IMR-90 (cell line): ENCODE measurements at regions not wholly inside any gene's neighbourhood (a gene's known extent, or its start where the extent isn't known, plus 50 kb on each side); places are given as distances from the start of the nearest gene placed in this dataset.

Experiments
- ATAC-seq: fragments of 200-7000 bp; cut with Tn5 transposase; 2 replicates; pipeline ENCODE4 v1.9.1; 2020; ENCODE audit warnings: low read depth, mild to moderate bottlenecking, moderate library complexity
- BruUV-seq: library from RNA; stranded (reverse); fragments of 400-500 nt; replicated peaks from 2 replicates; lab custom pipeline; 2021; lab: Mats Ljungman, UMichigan
- CTCF ChIA-PET: fragments of 300-600 bp; formaldehyde crosslinking; extraction: SDS; loops from one replicate; lab custom pipeline; 2021; ENCODE audit warnings: antibody characterized with exemption; lab: Yijun Ruan, JAX
- POLR2A ChIA-PET: fragments of 300-600 bp; sonication (Branson Sonifier 250); formaldehyde crosslinking; loops from one replicate; lab custom pipeline; 2022; ENCODE audit warnings: antibody characterized with exemption; ENCODE audit not compliant: unreplicated experiment; lab: Charles Lee
- DNase-seq: peaks from one replicate; pipeline ENCODE4 v3.0.0; 2013
- H2AFZ ChIP-seq: replicated peaks from 2 replicates; pipeline ENCODE3; 2013; ENCODE audit warnings: low read length, mild to moderate bottlenecking; ENCODE audit not compliant: poor library complexity
- H2AK5ac ChIP-seq: 2 replicates; pipeline ENCODE4 v1.6.1; 2013; ENCODE audit warnings: low read depth, low read length, inconsistent platforms
- H2AK9ac ChIP-seq: replicated peaks from 2 replicates; pipeline ENCODE3; 2013; ENCODE audit warnings: mild to moderate bottlenecking, low read depth, low read length, moderate library complexity; ENCODE audit not compliant: poor library complexity
- H2BK120ac ChIP-seq: 2 replicates; pipeline ENCODE4 v1.6.1; 2013; ENCODE audit warnings: low read depth, low read length, inconsistent platforms
- H2BK15ac ChIP-seq: 3 replicates; pipeline ENCODE4 v1.6.1; 2013; ENCODE audit warnings: low read depth, low read length, inconsistent platforms
- H2BK20ac ChIP-seq: 2 replicates; pipeline ENCODE4 v1.6.1; 2013; ENCODE audit warnings: low read depth, mild to moderate bottlenecking, inconsistent platforms, low read length, moderate library complexity
- H2BK5ac ChIP-seq: 2 replicates; pipeline ENCODE4 v1.6.1; 2013; ENCODE audit warnings: mild to moderate bottlenecking, low read depth, low read length, inconsistent platforms; ENCODE audit not compliant: poor library complexity, severe bottlenecking
- H3K14ac ChIP-seq: replicated peaks from 2 replicates; pipeline ENCODE4 v1.6.1; 2013; ENCODE audit warnings: low read depth, low read length, inconsistent platforms
- H3K18ac ChIP-seq: 2 replicates; pipeline ENCODE4 v1.6.1; 2013; ENCODE audit warnings: low read depth, low read length, control low read depth
- H3K23ac ChIP-seq: 2 replicates; pipeline ENCODE4 v1.6.1; 2013; ENCODE audit warnings: low read depth, low read length, inconsistent platforms
- H3K27ac ChIP-seq: 2 replicates; pipeline ENCODE4 v1.5.1; 2013; ENCODE audit warnings: mild to moderate bottlenecking, control low read depth, low read length; ENCODE audit not compliant: insufficient read depth
- H3K27me3 ChIP-seq: 2 replicates; pipeline ENCODE4 v1.6.1; 2013; ENCODE audit warnings: low read length; ENCODE audit not compliant: control insufficient read depth, insufficient read depth
- H3K36me3 ChIP-seq: 2 replicates; pipeline ENCODE4 v1.6.1; 2013; ENCODE audit warnings: low read length, mixed read lengths; ENCODE audit not compliant: control insufficient read depth, insufficient read depth
- H3K4ac ChIP-seq: 2 replicates; pipeline ENCODE4 v1.6.1; 2013; ENCODE audit warnings: low read depth, low read length, inconsistent platforms
- H3K4me1 ChIP-seq: 2 replicates; pipeline ENCODE4 v1.6.1; 2013; ENCODE audit warnings: low read length, mixed read lengths; ENCODE audit not compliant: control insufficient read depth, insufficient read depth
- H3K4me2 ChIP-seq: 2 replicates; pipeline ENCODE4 v1.6.1; 2013; ENCODE audit warnings: low read depth, mild to moderate bottlenecking, control low read depth, low read length, moderate library complexity
- H3K4me3 ChIP-seq: 2 replicates; pipeline ENCODE4 v1.5.1; 2013; ENCODE audit warnings: low read depth, mild to moderate bottlenecking, control low read depth, low read length, moderate library complexity; ENCODE audit not compliant: insufficient read depth
- H3K56ac ChIP-seq: 2 replicates; pipeline ENCODE4 v1.6.1; 2013; ENCODE audit warnings: low read length, inconsistent platforms; ENCODE audit not compliant: insufficient read depth; ENCODE audit errors: extremely low read depth
- H3K79me1 ChIP-seq, 2 experiments: 2 replicates each; pipeline ENCODE4 v1.6.1; 2013; ENCODE audit warnings: low read length in 2 of 2, inconsistent platforms in 1 of 2, low read depth in 1 of 2
- H3K9ac ChIP-seq: 2 replicates; pipeline ENCODE4 v1.6.1; 2013; ENCODE audit warnings: low read depth, low read length, control low read depth
- H3K9me1 ChIP-seq: 2 replicates; pipeline ENCODE4 v1.6.1; 2013; ENCODE audit warnings: low read length, inconsistent platforms; ENCODE audit not compliant: insufficient read depth
- H3K9me3 ChIP-seq: 2 replicates; pipeline ENCODE4 v1.6.1; 2013; ENCODE audit warnings: low read length; ENCODE audit not compliant: control insufficient read depth, insufficient read depth
- H4K20me1 ChIP-seq: 2 replicates; pipeline ENCODE4 v1.6.1; 2013; ENCODE audit warnings: low read length, inconsistent platforms; ENCODE audit not compliant: insufficient read depth
- H4K5ac ChIP-seq: 2 replicates; pipeline ENCODE4 v1.6.1; 2013; ENCODE audit warnings: mild to moderate bottlenecking, low read depth, low read length, control low read depth
- H4K8ac ChIP-seq, 2 experiments: 2 replicates each; pipeline ENCODE4 v1.6.1; 2013; ENCODE audit warnings: low read depth in 2 of 2, low read length in 2 of 2, control low read depth in 1 of 2, inconsistent platforms in 1 of 2
- H4K91ac ChIP-seq: 2 replicates; pipeline ENCODE4 v1.6.1; 2013; ENCODE audit warnings: low read depth, low read length, inconsistent platforms; ENCODE audit not compliant: insufficient read depth
- BHLHE40 ChIP-seq: fragments of 150-350 bp; IDR thresholded peaks from 2 replicates; pipeline ENCODE4 v1.6.1; 2016; ENCODE audit warnings: mild to moderate bottlenecking, low read depth, low read length
- CEBPB ChIP-seq: IDR thresholded peaks from 2 replicates; pipeline ENCODE4 v1.6.1; 2012; ENCODE audit warnings: low read depth, low read length, improper control_type of control experiment
- FOS ChIP-seq: fragments of 150-350 bp; IDR thresholded peaks from 2 replicates; pipeline ENCODE4 v1.6.1; 2016; ENCODE audit warnings: low read depth, low read length
- MAFK ChIP-seq: IDR thresholded peaks from 2 replicates; pipeline ENCODE4 v1.6.1; 2012; ENCODE audit warnings: low read depth, low read length, improper control_type of control experiment
- MAZ ChIP-seq: IDR thresholded peaks from 2 replicates; pipeline ENCODE4 v1.6.1; 2012; ENCODE audit warnings: low read depth, mild to moderate bottlenecking, low read length, improper control_type of control experiment, moderate library complexity, borderline replicate concordance
- MXI1 ChIP-seq: IDR thresholded peaks from 2 replicates; pipeline ENCODE4 v1.6.1; 2012; ENCODE audit warnings: low read depth, mild to moderate bottlenecking, low read length, moderate library complexity, borderline replicate concordance
- NFE2L2 ChIP-seq: fragments of 150-350 bp; IDR thresholded peaks from 2 replicates; pipeline ENCODE4 v1.6.1; 2016; ENCODE audit warnings: low read depth, mild to moderate bottlenecking, low read length
- POLR2A ChIP-seq: IDR thresholded peaks from 2 replicates; pipeline ENCODE4 v1.6.1; 2012; ENCODE audit warnings: mild to moderate bottlenecking, low read depth, low read length
- RCOR1 ChIP-seq: IDR thresholded peaks from 2 replicates; pipeline ENCODE4 v1.6.1; 2012; ENCODE audit warnings: mild to moderate bottlenecking, low read length, improper control_type of control experiment; ENCODE audit not compliant: insufficient replicate concordance
- RFX5 ChIP-seq: IDR thresholded peaks from 2 replicates; pipeline ENCODE4 v1.8.0; 2012; ENCODE audit warnings: low read depth, mild to moderate bottlenecking, low read length, moderate library complexity
- SMC3 ChIP-seq: fragments of 150-350 bp; IDR thresholded peaks from 2 replicates; pipeline ENCODE4 v1.6.1; 2016; ENCODE audit warnings: low read depth, mild to moderate bottlenecking, antibody characterized with exemption, low read length, moderate library complexity
- dilution Hi-C: fragments of 300-500 bp; cut with HindIII; formaldehyde crosslinking; loops from one replicate; pipeline ENCODE4 v1.14.3; 2018; ENCODE audit warnings: low sequenced_read_pairs; ENCODE audit not compliant: unreplicated experiment
- in situ Hi-C: fragments of 300-500 bp; cut with MboI; formaldehyde crosslinking; loops from 3 replicates; pipeline ENCODE4 v1.14.3; 2019; ENCODE audit warnings: low sequenced_read_pairs, inconsistent platforms, mixed read lengths
- intact Hi-C: fragments of 100-400 bp; cut with micrococcal nuclease; formaldehyde crosslinking; loops from 2 replicates; pipeline ENCODE4 v1.10.0; 2022
- TF ChIP-seq, protein P1 (sequence below): conservative IDR thresholded peaks from 2 replicates; pipeline ENCODE4 v1.5.1; 2012; ENCODE audit warnings: mild to moderate bottlenecking, low read depth, low read length, improper control_type of control experiment

DNA sequence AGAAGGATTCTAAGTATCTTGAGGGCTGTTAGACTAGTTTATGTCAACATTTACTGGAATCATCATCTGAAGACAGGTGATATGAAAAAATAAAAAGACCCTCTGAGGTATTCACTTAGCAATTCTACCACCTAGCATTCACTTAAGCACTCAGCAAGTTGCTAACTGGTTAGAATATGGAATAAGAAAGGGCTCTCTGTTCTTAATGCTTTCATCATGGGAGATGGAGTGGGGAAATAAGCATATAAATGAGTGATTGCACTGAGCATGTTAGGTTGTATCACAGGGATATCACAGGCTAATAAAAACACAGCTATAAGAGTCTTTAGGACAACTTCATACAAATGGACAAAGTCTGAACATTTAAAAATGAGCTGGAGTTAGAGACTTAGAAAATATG is 1238.8 kb downstream of the CDH11 start:
- H3K14ac ChIP-seq: no peak overlapping the region
- H3K56ac ChIP-seq: no peak overlapping the region
- H3K27me3 ChIP-seq: no peaks in the 10 kb centered on the region
- H2AFZ ChIP-seq: no peak overlapping the region
- dilution Hi-C loops: no loop called here
- H2BK5ac ChIP-seq: no peak overlapping the region
- ChIA-PET POLR2A (no interaction called here), CTCF (no interaction called here)
- H3K36me3 ChIP-seq: no peaks in the 10 kb centered on the region
- no peak overlapping the region for H4K5ac ChIP-seq
- no peak overlapping the region for H2BK120ac ChIP-seq
- no peaks in the 10 kb centered on the region for H4K20me1 ChIP-seq
- no peak overlapping the region for H4K91ac ChIP-seq
- no peak overlapping the region for H3K23ac ChIP-seq
- DNase-seq: no peak
- in situ Hi-C loops: no loop called here
- H3K18ac ChIP-seq: no peak overlapping the region
- H3K27ac ChIP-seq: no peak overlapping the region
- no peaks in the 10 kb centered on the region for H3K79me1 ChIP-seq
- H4K8ac ChIP-seq: no peak overlapping the region
- ATAC-seq: no peak
- no peaks in the 10 kb centered on the region for H3K9me1 ChIP-seq
- no peak overlapping the region for H2BK20ac ChIP-seq
- H2AK5ac ChIP-seq: no peak overlapping the region
- no peaks in the 10 kb centered on the region for H3K4me1 ChIP-seq
- H3K4me3 ChIP-seq: no peak overlapping the region
- no TSS peak for BruUV-seq
- H3K9me3 ChIP-seq: 0 out of 2 replicates have a peak, but pooled peaks cover 2% of the 10 kb centered on the region
- no peak overlapping the region for H3K4me2 ChIP-seq
- intact Hi-C loops: no loop called here
- no peak overlapping the region for H3K9ac ChIP-seq
- no peak for TF ChIP-seq CEBPB
- no peak for TF ChIP-seq RFX5
- no peak for TF ChIP-seq RCOR1
- TF ChIP-seq MAZ: no peak
- no peak for TF ChIP-seq NFE2L2
- no peak for TF ChIP-seq POLR2A
- TF ChIP-seq, protein P1, sequence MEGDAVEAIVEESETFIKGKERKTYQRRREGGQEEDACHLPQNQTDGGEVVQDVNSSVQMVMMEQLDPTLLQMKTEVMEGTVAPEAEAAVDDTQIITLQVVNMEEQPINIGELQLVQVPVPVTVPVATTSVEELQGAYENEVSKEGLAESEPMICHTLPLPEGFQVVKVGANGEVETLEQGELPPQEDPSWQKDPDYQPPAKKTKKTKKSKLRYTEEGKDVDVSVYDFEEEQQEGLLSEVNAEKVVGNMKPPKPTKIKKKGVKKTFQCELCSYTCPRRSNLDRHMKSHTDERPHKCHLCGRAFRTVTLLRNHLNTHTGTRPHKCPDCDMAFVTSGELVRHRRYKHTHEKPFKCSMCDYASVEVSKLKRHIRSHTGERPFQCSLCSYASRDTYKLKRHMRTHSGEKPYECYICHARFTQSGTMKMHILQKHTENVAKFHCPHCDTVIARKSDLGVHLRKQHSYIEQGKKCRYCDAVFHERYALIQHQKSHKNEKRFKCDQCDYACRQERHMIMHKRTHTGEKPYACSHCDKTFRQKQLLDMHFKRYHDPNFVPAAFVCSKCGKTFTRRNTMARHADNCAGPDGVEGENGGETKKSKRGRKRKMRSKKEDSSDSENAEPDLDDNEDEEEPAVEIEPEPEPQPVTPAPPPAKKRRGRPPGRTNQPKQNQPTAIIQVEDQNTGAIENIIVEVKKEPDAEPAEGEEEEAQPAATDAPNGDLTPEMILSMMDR: no peak
- TF ChIP-seq SMC3: no peak
- no peak for TF ChIP-seq FOS
- TF ChIP-seq BHLHE40: no peak
- no peak for TF ChIP-seq MXI1
- no peak for TF ChIP-seq MAFK
- no peak overlapping the region for H2BK15ac ChIP-seq
- H3K4ac ChIP-seq: no peak overlapping the region
- H2AK9ac ChIP-seq: no peak overlapping the region
